ENCODE measurements at regions not wholly inside any gene's neighbourhood (a gene's known extent, or its start where the extent isn't known, plus 50 kb on each side); places are given as distances from the start of the nearest gene placed in this dataset.

- Histone ChIP-seq H3K9me3 (no peaks in the 10 kb centered on the region), H3K27ac (no peak overlapping the region), H3K4me1 (ENCODE audit: insufficient read depth) (no peaks in the 10 kb centered on the region), H3K36me3 (no peaks in the 10 kb centered on the region), H3K27me3 (no peaks in the 10 kb centered on the region), H3K4me3 (no peak overlapping the region)
- DNase-seq, result no peak
- TF ChIP-seq EP300 (IDR thresholded peaks at IDR 0.05) (no peak), POLR2A (IDR thresholded peaks at IDR 0.05) (no peak)
- TF ChIP-seq, protein P1, sequence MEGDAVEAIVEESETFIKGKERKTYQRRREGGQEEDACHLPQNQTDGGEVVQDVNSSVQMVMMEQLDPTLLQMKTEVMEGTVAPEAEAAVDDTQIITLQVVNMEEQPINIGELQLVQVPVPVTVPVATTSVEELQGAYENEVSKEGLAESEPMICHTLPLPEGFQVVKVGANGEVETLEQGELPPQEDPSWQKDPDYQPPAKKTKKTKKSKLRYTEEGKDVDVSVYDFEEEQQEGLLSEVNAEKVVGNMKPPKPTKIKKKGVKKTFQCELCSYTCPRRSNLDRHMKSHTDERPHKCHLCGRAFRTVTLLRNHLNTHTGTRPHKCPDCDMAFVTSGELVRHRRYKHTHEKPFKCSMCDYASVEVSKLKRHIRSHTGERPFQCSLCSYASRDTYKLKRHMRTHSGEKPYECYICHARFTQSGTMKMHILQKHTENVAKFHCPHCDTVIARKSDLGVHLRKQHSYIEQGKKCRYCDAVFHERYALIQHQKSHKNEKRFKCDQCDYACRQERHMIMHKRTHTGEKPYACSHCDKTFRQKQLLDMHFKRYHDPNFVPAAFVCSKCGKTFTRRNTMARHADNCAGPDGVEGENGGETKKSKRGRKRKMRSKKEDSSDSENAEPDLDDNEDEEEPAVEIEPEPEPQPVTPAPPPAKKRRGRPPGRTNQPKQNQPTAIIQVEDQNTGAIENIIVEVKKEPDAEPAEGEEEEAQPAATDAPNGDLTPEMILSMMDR (IDR thresholded peaks at IDR 0.05), result no peak
- WGBS, 3 donors, result 92 to 98% (median 97%) methylated on average over 6 of the region's 6 CpGs
- intact Hi-C loops (cut with DNase I), result no loop called here
These were observed 214.7 kb downstream of the NOVA1 start for GRCh38 chr14:26382901-26383685.

DNA sequence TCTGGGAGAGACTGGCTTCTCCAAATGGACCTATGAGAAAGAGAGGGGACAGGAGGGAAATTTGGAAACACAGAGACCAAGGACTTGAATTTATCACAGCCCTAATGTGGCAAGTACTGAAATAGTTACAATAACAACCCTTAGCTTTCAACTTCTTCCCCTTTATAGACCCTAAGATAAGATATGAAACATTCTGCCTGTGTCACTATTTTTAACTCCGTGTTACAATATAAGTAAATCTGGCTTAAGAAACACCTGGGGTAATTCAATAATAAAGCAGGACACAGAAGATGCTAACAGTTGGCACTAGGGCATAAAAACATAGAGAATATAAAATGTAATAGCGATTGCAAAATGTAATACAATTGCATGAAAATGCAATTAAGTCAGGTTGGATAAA lies 216.4 kb downstream of the NOVA1 start:
- Histone ChIP-seq H3K27me3 (no peaks in the 10 kb centered on the region), H3K36me3 (no peaks in the 10 kb centered on the region), H3K4me3 (no peak overlapping the region), H3K27ac (no peak overlapping the region), H3K9me3 (no peaks in the 10 kb centered on the region), H3K4me1 (ENCODE audit: insufficient read depth) (no peaks in the 10 kb centered on the region)
- intact Hi-C loops (cut with DNase I), result no loop called here
- 39 to 54% (median 44%) methylated on average over 2 of the region's 2 CpGs for WGBS, 3 donors
- TF ChIP-seq POLR2A (IDR thresholded peaks at IDR 0.05) (no peak), EP300 (IDR thresholded peaks at IDR 0.05) (no peak)
- TF ChIP-seq, protein P1 (IDR thresholded peaks at IDR 0.05), result no peak
- DNase-seq, result no peak

DNA sequence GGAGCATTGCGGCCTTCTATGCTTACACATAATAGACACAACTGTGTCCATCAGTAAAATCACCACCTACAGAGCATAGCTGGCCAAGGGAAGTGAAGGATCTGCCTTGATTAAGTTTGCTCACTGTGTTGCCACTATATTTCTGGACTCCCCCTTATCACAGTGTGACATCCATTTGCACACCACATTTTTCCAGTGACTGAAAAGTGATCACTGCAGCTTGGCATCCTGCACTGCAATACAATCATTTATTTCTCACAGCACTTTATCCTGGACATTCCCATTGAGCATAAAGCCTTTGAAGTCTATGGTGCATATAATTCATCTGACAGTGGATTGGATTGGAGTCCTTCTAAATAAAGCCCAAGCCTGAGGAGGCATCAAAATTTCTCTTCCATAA lies 217.2 kb downstream of the NOVA1 start:
- H3K27me3 ChIP-seq, result no peaks in the 10 kb centered on the region
- no peak overlapping the region for H3K4me3 ChIP-seq
- whole genome bisulfite sequencing, 3 donors, result 92 to 97% (median 94%) methylated on average over 1 of the region's 1 CpG
- TF ChIP-seq POLR2A (IDR thresholded peaks at IDR 0.05), result no peak
- TF ChIP-seq, protein P1 (IDR thresholded peaks at IDR 0.05), result no peak
- TF ChIP-seq EP300 (IDR thresholded peaks at IDR 0.05), result no peak
- H3K27ac ChIP-seq, result no peak overlapping the region
- H3K36me3 ChIP-seq, result no peaks in the 10 kb centered on the region
- intact Hi-C loops (cut with DNase I), result no loop called here
- DNase-seq, result no peak
- no peaks in the 10 kb centered on the region for H3K9me3 ChIP-seq
- no peaks in the 10 kb centered on the region for H3K4me1 ChIP-seq (ENCODE audit: insufficient read depth)

DNA sequence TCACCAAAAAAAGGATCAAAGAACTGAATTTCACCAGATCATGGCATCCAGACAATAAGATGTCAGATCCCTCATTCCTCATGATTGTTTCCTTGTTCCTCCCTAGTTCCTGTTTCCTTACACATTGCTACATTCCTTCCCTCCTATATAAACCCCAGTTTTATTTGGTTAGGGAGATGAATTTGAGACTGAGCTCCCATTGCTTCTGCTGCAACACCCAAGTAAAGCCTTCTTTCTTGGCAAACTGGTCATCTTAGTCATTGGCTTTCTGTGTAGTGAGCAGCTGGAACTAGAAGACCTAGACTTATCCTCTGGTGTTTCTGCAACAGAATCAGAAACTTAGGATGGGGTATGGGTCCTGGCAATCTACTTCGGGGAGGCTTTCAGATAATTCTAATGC lies 217.9 kb downstream of the NOVA1 start:
- intact Hi-C loops (cut with DNase I), result no loop called here
- H3K27ac ChIP-seq, result no peak overlapping the region
- 82 to 97% (median 92%) methylated on average over 1 of the region's 1 CpG for WGBS, 3 donors
- no peaks in the 10 kb centered on the region for H3K4me1 ChIP-seq (ENCODE audit: insufficient read depth)
- no peaks in the 10 kb centered on the region for H3K9me3 ChIP-seq
- H3K36me3 ChIP-seq, result no peaks in the 10 kb centered on the region
- no peak for DNase-seq
- no peaks in the 10 kb centered on the region for H3K27me3 ChIP-seq
- H3K4me3 ChIP-seq, result no peak overlapping the region
- TF ChIP-seq POLR2A (IDR thresholded peaks at IDR 0.05), result no peak
- TF ChIP-seq, protein P1 (IDR thresholded peaks at IDR 0.05), result no peak
- TF ChIP-seq EP300 (IDR thresholded peaks at IDR 0.05), result no peak

Data from ovary (tissue), 7 donors.